Heart left ventricle (tissue), 16 donors: ENCODE measurements at regions not wholly inside any gene's neighbourhood (a gene's known extent, or its start where the extent isn't known, plus 50 kb on each side); places are given as distances from the start of the nearest gene placed in this dataset.

Source experiments
- ATAC-seq, 4 donors: fragments of 200-7000 bp; cut with Tn5 transposase; one replicate each; pipeline ENCODE4 v1.9.1; 2020 to 2022; ENCODE audit warnings: moderate library complexity in 4 of 4, mild to moderate bottlenecking in 3 of 4, moderate number of reproducible peaks in 1 of 4
- DNase-seq, 5 donors: peaks; one replicate each; pipeline ENCODE4 v3.0.0-alpha.2; 2020
- H3K27ac ChIP-seq, 12 donors: fragments of 200-600 bp; sonication (generic) in 4 of 12; one replicate each; pipeline versions ENCODE4 v1.5.0 to v1.8.0; 2016 to 2022; ENCODE audit warnings: mild to moderate bottlenecking in 2 of 12
- H3K27me3 ChIP-seq, 9 donors: fragments of 200-600 bp; sonication (generic) in 2 of 9; one replicate each; pipeline versions ENCODE4 v1.5.1 to v1.8.0; 2016 to 2022; ENCODE audit warnings: mild to moderate bottlenecking in 3 of 9
- H3K36me3 ChIP-seq, 9 donors: fragments of 200-600 bp; sonication (generic) in 2 of 9; one replicate each; pipeline versions ENCODE4 v1.5.0 to v1.8.0; 2018 to 2022; ENCODE audit warnings: mild to moderate bottlenecking in 2 of 9
- H3K4me1 ChIP-seq, 12 donors: fragments of 200-600 bp; sonication (generic) in 4 of 12; one replicate each; pipeline versions ENCODE4 v1.5.0 to v1.8.0; 2016 to 2022; ENCODE audit warnings: mild to moderate bottlenecking in 3 of 12
- H3K4me3 ChIP-seq, 12 donors: fragments of 200-600 bp; sonication (generic) in 4 of 12; one replicate each; pipeline versions ENCODE4 v1.5.0 to v1.8.0; 2017 to 2022; ENCODE audit warnings: mild to moderate bottlenecking in 9 of 12, moderate library complexity in 4 of 12
- H3K9me3 ChIP-seq, 12 donors: fragments of 200-600 bp; sonication (generic) in 4 of 12; one replicate each; pipeline versions ENCODE4 v1.5.0 to v1.8.0; 2016 to 2022; ENCODE audit warnings: mild to moderate bottlenecking in 1 of 12
- POLR2A ChIP-seq, 2 donors: fragments of 450-650 bp; IDR thresholded peaks; one replicate each; pipeline ENCODE4 v1.6.1; 2017; ENCODE audit warnings: antibody characterized with exemption in 2 of 2, mild to moderate bottlenecking in 2 of 2, moderate library complexity in 2 of 2
- WGBS, 4 donors: extraction: QIAGEN DNeasy Blood & Tissue Kit in 2 of 4; methylation state at CpG; one replicate each; pipeline versions ENCODE4 v1.1.5 to v1.1.7; 2013 to 2018; 5-methylcytosine and 5-hydroxymethylcytosine counted together
- intact Hi-C, 10 donors: fragments of 100-400 bp; cut with DNase I; formaldehyde crosslinking; loops; one replicate each; pipeline versions ENCODE4 v1.11.1 to v1.14.2; 2022
- TF ChIP-seq, protein P1 (sequence below), 12 donors: fragments of 200-600 bp; sonication (generic) in 4 of 12; IDR thresholded peaks; one replicate each; pipeline versions ENCODE4 v1.5.0 to v1.8.0; 2018 to 2022; ENCODE audit warnings: antibody characterized with exemption in 12 of 12, mild to moderate bottlenecking in 5 of 12
- donor health status: ischemic (EF 13 %, LVEDD 7.1; RV severe dilation, severe dysfunction).
- donor health status: healthy with polysubstance abuse.
- donor health status: DM: no; HTN: yes; CAD: no.
- donor health status: DM: no; HTN: no; CAD: no.
- donor health status: ischemic (EF 25% LVEDD 6.9; RV normal size, moderate dysfunction).
- donor health status: ischemic (EF 25% LVEDD 5.7; RV mildly dilated, moderate dysfunction).
- donor health status: healthy.
- donor health status: DM: yes; HTN: yes; CAD: no.
- donor health status: ischemic (EF 35%, LVEDD 5.7; RV mildly dilated, moderate dysfunction).
- donor health status: nonischemic (EF 11% LVEDD 7.7; RV severe dilation, severe dysfunction).
- donor health status: DM: yes; HTN: yes; CAD: no.
- donor health status: PGD.
- donor health status: ischemic (EF 29% LVEDD 5.4; RV normal size, mild dysfunction).
- donor health status: nonischemic (EF 23%, LVEDD 6.1; RV moderate dilation, normal function).

- H3K4me3 ChIP-seq = no peak overlapping the region
- 91 to 96% (median 95%) methylated on average over 3 of the region's 3 CpGs for WGBS, 4 donors
- no peaks in the 10 kb centered on the region for H3K4me1 ChIP-seq
- intact Hi-C loops = no loop called here
- ATAC-seq (no peak), DNase-seq (no peak)
- H3K27ac ChIP-seq = no peak overlapping the region
- no peaks in the 10 kb centered on the region for H3K27me3 ChIP-seq
- TF ChIP-seq, protein P1, sequence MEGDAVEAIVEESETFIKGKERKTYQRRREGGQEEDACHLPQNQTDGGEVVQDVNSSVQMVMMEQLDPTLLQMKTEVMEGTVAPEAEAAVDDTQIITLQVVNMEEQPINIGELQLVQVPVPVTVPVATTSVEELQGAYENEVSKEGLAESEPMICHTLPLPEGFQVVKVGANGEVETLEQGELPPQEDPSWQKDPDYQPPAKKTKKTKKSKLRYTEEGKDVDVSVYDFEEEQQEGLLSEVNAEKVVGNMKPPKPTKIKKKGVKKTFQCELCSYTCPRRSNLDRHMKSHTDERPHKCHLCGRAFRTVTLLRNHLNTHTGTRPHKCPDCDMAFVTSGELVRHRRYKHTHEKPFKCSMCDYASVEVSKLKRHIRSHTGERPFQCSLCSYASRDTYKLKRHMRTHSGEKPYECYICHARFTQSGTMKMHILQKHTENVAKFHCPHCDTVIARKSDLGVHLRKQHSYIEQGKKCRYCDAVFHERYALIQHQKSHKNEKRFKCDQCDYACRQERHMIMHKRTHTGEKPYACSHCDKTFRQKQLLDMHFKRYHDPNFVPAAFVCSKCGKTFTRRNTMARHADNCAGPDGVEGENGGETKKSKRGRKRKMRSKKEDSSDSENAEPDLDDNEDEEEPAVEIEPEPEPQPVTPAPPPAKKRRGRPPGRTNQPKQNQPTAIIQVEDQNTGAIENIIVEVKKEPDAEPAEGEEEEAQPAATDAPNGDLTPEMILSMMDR (IDR thresholded peaks at IDR 0.05) = no peak
- no peak for TF ChIP-seq POLR2A (IDR thresholded peaks at IDR 0.05)
- H3K36me3 ChIP-seq = no peaks in the 10 kb centered on the region
- H3K9me3 ChIP-seq = no peaks in the 10 kb centered on the region
These were observed 1624.7 kb upstream of the LRRTM3 start for GRCh38 chr10:65301181-65301580.

- ATAC-seq (no peak), DNase-seq (no peak)
- TF ChIP-seq, protein P1 (IDR thresholded peaks at IDR 0.05) = no peak
- TF ChIP-seq POLR2A (IDR thresholded peaks at IDR 0.05) = no peak
- intact Hi-C loops = no loop called here
- H3K27ac ChIP-seq = no peak overlapping the region
- WGBS, 4 donors = 63 to 79% (median 68%) methylated on average over 2 of the region's 2 CpGs
- no peaks in the 10 kb centered on the region for H3K27me3 ChIP-seq
- no peak overlapping the region for H3K4me3 ChIP-seq
- no peaks in the 10 kb centered on the region for H3K4me1 ChIP-seq
- no peaks in the 10 kb centered on the region for H3K9me3 ChIP-seq
- no peaks in the 10 kb centered on the region for H3K36me3 ChIP-seq
These were observed 1619.6 kb upstream of the LRRTM3 start for GRCh38 chr10:65306201-65306600.

GRCh38 chr10:65312876-65313275 is 1613.0 kb upstream of the LRRTM3 start:
- Histone ChIP-seq H3K27me3 (no peaks in the 10 kb centered on the region), H3K36me3 (no peaks in the 10 kb centered on the region), H3K4me3 (no peak overlapping the region), H3K9me3 (no peaks in the 10 kb centered on the region), H3K27ac (no peak overlapping the region), H3K4me1 (no peaks in the 10 kb centered on the region)
- DNase-seq (no peak), ATAC-seq (no peak)
- intact Hi-C loops = no loop called here
- TF ChIP-seq, protein P1 (IDR thresholded peaks at IDR 0.05) = no peak
- no peak for TF ChIP-seq POLR2A (IDR thresholded peaks at IDR 0.05)

DNA sequence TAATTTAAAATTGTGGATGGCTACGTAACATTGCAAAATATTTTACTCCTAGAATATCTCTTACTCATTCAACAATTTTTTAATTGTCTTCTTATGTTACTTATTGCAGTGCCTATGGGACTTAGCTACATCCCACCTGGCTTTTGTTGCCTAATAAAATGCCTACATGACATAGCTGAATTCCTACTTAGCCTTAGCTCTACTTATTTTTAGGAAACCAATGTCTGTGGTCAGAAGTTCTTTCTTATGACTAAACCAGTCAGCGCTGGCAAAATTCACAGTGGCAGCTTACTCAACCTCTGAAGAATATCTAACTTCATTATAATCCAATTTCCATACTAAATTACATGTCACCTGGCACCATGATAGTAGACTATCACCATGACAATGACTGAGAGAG is 1612.4 kb upstream of the LRRTM3 start:
- Histone ChIP-seq H3K9me3 (no peaks in the 10 kb centered on the region), H3K4me1 (no peaks in the 10 kb centered on the region), H3K27me3 (no peaks in the 10 kb centered on the region), H3K36me3 (no peaks in the 10 kb centered on the region), H3K4me3 (no peak overlapping the region), H3K27ac (no peak overlapping the region)
- intact Hi-C loops = no loop called here
- ATAC-seq (no peak), DNase-seq (no peak)
- TF ChIP-seq POLR2A (IDR thresholded peaks at IDR 0.05) = no peak
- TF ChIP-seq, protein P1 (IDR thresholded peaks at IDR 0.05) = no peak
- 92 to 96% (median 93%) methylated on average over 2 of the region's 2 CpGs for WGBS, 4 donors
